HL-60/S4 (cell line): ENCODE measurements at regions not wholly inside any gene's neighbourhood (a gene's known extent, or its start where the extent isn't known, plus 50 kb on each side); places are given as distances from the start of the nearest gene placed in this dataset.
"Not testable (repeated sequence)": the region's sequence is repeated elsewhere in the genome, so short reads cannot be mapped to it uniquely, and the experiment has no call there.

Experiments
- in situ Hi-C: fragments of 300-500 bp; cut with MboI; formaldehyde crosslinking; loops from 2 replicates; pipeline ENCODE4 v1.14.3; 2022; ENCODE audit warnings: low sequenced_read_pairs

DNA sequence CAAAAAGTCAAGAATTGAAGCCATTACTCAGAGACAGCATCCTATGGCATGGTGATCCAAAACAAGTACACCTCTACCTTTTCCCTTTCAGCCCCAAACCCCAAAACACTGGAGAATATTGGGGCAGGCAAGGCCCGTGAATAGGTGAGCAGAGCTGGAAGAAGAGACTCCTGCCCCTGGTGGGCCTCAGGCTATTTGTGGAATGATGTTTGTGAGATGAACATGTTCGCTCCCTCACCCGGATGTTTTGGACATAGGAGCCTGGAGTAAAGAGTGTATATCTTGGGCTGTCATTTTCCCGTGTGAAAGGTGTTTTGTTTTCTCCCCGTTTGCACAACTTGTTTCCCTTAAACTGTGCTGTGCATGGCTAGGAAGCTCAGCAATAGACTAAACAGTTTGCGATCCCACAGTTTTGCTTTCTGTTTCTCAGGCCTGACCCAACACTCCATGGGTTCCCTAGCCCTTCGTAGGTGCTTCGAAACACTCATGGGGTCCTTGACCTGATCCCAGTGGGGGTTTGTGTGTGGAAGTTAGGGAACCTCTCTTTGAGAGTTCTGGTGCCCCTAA lies 136.5 kb upstream of the TNP1 start:
- in situ Hi-C loops = no loop called here

DNA sequence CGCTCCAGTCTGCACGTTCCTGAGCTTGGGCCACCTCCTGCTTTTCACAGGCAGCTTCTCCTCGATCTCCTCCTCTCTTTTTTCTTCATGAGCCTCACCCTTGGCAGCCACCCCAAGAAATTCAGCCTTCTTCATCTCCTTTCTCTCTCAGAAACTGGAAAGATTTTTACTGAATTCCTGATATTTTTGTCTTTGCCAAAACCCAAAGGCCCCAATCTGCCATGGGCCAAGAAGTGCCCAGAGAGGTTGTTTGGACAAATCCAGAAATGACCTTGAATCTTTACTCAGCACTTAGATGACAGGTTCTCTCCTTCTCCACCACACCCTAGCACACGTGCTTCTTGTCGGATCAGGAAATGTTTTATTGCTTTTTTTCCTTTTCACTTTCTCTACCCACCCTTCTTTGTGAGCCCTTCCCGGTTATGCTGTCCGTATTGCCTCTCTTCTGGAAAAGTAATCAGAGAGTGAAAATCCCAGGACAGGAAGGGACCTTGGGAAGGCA lies 134.5 kb upstream of the TNP1 start:
- in situ Hi-C loops = no loop called here

- in situ Hi-C loops = no loop called here
These were observed 132.3 kb upstream of the TNP1 start for GRCh38 chr2:216992056-216992675.

GRCh38 chr2:216991563-216991962 lies 131.7 kb upstream of the TNP1 start:
- in situ Hi-C loops = no loop called here

DNA sequence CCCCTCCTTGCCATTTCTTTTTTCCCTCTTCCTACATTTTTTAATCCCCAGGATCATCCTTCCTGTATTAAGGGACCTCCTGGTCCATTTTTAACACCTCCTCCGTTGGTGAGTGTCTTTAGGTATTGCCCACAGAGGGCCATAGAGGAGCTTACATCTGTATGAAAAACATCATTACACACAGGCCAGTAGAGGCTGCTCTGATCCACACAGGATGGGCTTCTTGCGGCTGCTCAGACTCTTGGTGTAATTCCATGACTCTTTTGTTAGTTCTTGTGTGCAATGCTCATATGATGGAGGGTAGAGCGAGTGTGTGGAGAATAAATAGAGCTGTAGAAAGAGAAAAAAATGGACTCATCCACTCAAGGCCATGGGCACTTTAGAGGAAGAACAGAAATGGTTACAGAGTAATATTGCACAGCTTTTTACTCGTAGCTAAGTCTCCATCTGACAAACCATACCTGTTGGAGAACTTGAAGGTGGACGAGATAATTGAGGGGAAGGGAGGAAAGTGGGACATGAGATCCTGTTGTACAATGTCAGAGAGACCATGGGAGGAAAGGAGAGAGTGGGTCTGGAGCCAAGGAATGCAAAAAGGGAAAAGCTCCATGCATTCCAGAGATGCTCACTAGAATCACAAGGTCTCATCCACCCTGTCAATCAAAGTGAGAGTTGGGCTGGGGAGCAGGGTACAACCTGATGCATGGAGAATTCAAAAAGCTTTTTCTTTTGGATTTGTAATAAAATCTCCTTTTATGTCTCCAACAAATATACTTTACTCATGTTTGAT lies 129.7 kb upstream of the TNP1 start:
- in situ Hi-C loops = no loop called here

DNA sequence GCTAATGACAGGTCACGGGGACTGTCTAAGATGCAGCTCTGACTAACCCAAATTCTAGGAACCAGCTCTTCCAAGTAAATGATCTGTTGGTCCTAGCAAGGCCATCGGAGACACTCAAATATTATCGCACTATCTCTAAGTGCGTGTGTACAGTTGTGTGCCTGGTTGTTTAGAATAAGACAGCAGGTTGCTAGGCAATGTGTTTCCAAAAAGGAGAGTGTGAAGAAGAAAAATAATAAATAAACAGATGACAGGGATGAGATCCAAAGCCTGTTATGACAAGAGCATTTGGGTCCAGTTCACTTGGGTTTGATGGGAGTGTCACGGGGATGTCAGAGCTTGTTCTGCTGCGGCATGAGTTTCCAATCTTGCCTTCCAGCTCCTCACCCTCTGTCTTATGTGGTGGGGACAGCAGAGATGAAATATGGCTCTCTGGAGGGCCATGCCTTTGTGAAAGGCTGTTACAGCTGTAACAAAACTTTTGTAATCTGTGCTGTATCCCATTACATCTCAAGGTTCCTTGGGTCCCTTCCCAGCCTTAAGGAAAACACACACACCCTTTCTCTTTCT lies 127.5 kb upstream of the TNP1 start:
- in situ Hi-C loops = no loop called here

GRCh38 chr2:216985658-216986141 lies 125.8 kb upstream of the TNP1 start:
- in situ Hi-C loops = no loop called here

DNA sequence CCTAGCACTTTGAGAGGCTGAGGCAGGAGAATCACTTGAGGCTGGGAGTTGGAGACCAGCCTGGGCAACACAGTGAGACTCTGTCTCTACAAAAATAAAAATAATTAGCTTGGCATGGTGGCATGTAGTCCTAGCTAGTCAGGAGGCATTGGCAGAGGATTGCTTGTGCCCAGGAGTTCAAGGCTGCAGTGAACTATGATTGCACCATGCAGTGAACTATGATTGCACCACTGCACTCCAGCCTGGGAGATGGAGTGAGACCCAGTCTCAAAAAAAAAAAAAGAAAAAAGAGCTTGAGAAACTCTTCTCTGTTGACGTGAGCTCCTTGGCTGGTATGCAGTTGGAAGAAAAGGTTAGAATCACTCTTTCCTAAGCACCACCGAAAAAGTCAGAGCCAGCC lies 125.1 kb upstream of the TNP1 start:
- in situ Hi-C loops = no loop called here

DNA sequence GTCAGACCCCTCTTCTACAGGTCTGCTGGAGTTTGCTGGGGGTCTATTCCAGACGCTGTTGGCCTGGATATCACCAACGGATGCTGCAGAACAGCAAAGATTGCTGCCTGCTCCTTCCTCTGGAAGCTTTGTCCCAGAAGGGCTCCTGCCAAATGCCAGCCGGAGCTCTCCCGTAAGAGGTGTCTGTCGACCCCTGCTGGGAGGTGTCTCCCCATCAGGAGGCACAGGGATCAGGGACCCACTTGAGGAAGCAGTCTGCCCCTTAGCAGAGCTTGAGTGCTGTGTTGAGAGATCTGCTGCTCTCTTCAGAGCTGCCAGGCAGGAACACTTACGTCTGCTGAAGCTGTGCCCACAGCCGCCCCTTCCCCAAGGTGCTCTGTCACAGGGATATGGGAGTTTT lies 122.1 kb upstream of the TNP1 start:
- in situ Hi-C loops = not testable (repeated sequence)

GRCh38 chr2:216980510-216980909 lies 120.6 kb upstream of the TNP1 start:
- in situ Hi-C loops = not testable (repeated sequence)

DNA sequence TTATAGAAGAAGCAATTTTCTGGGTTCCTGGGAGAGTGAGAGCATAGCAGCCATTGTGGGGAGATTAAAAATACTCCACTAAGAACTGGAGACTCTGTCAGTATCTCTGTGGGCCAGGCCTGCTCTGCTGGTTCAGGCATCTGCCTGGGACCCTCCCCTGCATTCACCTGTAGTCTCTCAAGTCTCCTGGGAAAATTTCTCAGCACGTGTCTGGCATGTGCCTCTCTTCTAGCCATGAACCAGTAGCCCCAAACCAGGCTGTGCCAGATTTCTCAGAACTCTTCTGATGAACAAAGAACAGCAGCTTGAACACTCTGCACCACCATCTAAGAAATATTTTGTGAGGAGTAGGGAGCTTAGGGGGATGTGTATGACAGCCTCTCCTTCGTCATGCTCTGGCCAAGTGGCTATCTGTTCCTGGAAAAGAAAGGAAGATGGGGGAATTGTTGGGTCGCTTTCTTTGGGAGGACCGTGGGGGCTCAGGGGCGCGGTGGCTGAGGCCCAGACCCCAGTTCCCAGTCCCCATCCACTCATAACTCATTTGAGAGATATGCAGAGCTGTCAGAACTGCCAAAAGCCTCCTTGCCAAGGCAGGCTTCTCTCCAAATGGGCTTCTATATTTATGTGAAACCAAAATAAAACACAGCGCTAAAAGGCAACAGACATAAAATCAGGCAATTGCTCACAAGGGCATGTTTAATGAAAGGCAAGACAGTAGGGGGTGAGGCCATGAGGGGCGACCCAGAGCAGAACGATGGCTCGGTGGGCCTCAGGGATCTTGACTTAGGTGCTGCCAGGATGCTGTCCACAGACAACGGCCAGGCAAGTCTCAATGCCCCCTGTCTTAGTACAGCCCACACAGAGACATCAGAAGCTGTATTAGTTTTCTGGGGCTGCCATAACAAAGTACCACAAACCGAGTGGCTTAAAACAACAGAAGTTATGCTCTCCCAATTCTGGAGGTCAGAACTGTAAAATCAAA lies 114.7 kb upstream of the TNP1 start:
- in situ Hi-C loops = no loop called here

GRCh38 chr2:216971593-216971992 lies 111.7 kb upstream of the TNP1 start:
- in situ Hi-C loops = no loop called here

GRCh38 chr2:216970359-216970915 lies 110.6 kb upstream of the TNP1 start:
- in situ Hi-C loops = no loop called here

GRCh38 chr2:216967889-216968288 lies 108.0 kb upstream of the TNP1 start:
- in situ Hi-C loops = no loop called here

DNA sequence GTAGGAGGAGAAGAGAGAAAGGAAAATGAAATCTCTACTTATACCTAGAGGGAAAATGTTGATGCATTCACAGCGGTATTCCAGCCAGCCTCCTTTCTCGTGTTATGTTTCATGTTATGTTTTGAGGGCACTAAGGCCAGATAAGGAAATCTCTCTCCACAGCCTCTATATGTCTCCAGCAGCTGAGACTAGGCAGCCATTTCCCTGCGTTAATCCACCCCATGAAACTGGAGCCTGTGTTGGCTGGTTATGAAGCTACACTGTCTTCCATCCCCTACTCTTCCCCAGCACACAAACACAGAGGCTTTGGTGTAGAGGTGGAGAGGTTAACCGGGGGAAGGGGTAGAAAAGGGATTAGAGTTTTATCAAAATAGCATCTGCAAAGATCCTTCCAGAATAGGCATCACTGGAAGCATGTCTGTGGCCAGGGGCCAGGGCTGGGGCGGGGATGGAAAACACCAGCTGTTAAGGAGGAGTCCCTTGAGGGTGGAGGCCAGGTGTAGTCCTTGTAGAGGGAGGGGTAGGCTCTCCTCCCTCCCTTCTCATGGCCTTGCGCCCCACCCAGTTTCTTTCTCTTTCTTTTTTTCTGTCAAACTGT lies 100.9 kb upstream of the TNP1 start:
- in situ Hi-C loops = no loop called here

DNA sequence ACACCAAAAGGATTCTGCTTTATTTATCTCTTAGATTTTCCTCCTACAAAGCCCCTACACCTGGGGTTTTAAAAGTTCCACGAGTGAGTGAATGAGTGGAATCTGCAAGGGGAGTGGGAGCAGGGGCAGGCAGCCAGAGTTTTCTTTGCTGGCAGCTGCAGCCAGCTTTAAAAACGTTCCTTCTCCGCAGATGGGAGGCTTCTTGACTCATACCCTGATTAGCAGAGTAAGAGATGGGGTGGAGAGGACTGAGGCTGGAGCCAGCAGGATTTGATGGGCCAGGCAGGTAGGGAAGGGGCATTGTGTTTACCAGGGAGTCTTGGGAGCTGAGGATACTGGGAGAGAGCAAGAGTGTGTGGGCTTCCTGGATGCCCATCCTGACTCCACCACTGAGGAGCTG lies 99.6 kb upstream of the TNP1 start:
- in situ Hi-C loops = no loop called here

- in situ Hi-C loops = no loop called here
These were observed 97.1 kb upstream of the TNP1 start for GRCh38 chr2:216956820-216957493.

DNA sequence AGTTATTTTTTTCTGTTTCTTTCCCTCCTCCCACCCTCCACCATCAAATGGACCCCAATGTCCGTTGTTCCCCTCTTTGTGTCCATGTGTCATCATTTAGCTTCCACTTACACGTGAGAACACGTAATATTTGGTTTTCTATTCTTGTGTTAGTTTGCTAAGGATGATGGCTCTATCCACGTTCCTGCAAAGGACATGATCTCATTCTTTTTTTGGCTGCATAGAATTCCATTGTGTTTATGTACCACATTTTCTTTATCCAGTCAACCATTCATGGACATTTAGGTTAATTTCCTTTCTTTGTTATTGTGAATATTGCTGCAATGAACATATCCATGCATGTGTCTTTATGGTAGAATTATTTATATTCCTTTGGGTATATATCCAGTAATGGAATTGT lies 91.3 kb upstream of the TNP1 start:
- in situ Hi-C loops = no loop called here

DNA sequence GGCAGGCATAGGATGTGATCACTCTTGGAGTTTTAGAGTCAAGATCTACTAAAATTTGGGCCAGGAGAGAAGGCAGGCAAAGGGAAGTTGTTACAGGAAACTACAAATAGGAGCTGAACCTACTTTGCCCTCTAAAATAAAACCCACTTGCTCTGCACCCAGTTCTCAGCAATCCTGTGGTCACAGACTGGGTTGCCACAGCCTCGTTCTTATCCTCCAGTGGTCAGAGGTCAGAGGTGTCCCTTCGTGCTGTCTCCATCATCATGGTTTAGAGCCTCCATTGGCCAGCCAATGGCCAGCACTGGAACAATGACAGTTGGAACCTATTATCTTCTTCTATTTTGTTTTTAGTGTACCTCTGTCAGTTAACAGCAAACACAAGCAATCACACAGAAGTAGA lies 90.7 kb upstream of the TNP1 start:
- in situ Hi-C loops = no loop called here
